ENCODE measurements at regions not wholly inside any gene's neighbourhood (a gene's known extent, or its start where the extent isn't known, plus 50 kb on each side); places are given as distances from the start of the nearest gene placed in this dataset.

DNA sequence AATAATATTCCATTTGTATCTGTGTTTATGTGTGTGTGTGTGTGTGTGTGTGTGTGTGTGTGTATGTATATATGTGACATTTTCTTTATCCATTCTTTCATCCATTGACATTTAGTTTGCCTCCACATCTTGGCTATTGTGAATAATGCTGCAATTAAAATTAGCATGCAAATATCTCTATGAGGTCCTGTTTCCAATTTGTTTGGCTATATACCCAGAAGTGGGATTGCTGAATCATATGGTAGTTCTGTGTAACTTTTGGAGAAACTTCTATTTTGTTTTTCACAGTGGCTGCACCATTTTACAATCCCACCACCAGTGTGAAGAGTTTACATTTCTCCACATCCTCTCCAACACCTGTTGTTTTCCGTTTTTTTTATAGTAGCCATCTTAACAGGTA is 53.1 kb downstream of the CH25H start:
- Histone ChIP-seq H3K4me2 (ENCODE audit: low read length, poor library complexity, severe bottlenecking) (no peak overlapping the region), H4K8ac (ENCODE audit: low read length) (no peak overlapping the region), H2BK12ac (ENCODE audit: low read length in 2 of 2) (no peak overlapping the region), H3K4me3 (ENCODE audit: insufficient read depth in 1 of 2, low read depth in 1 of 2, low read length in 2 of 2) (no peak overlapping the region), H2BK15ac (ENCODE audit: low read depth, poor library complexity, severe bottlenecking) (no peak overlapping the region), H2BK5ac (ENCODE audit: low read depth, low read length, poor library complexity, severe bottlenecking) (no peak overlapping the region), H2AK5ac (ENCODE audit: low read length, severe bottlenecking) (no peak overlapping the region), H3K9ac (ENCODE audit: low read length) (no peak overlapping the region), H4K91ac (ENCODE audit: low read length) (no peak overlapping the region), H3K18ac (ENCODE audit: low read depth in 1 of 2, low read length in 2 of 2) (no peak overlapping the region), H3K14ac (ENCODE audit: low read length in 2 of 2) (no peak overlapping the region), H2AFZ (ENCODE audit: low read depth, low read length) (no peak overlapping the region), H3K27ac (ENCODE audit: low read length, poor library complexity, severe bottlenecking) (no peak overlapping the region), H3K23ac (ENCODE audit: low read length in 2 of 2) (no peak overlapping the region), H3K27me3 (ENCODE audit: control insufficient read depth in 1 of 2, insufficient read depth in 1 of 2, low read length in 2 of 2) (peaks cover 0 to 5% of the 10 kb centered on the region in 2 experiments), H3K9me3 (ENCODE audit: control insufficient read depth, low read length) (no peaks in the 10 kb centered on the region), H3K4ac (ENCODE audit: low read depth in 1 of 2, low read length in 2 of 2) (no peak overlapping the region), H2BK120ac (ENCODE audit: low read depth, low read length) (no peak overlapping the region), H3K36me3 (ENCODE audit: control insufficient read depth in 1 of 2, insufficient read depth in 2 of 2, low read depth in 1 of 2, low read length in 2 of 2) (no peaks in the 10 kb centered on the region), H3K79me1 (replicated peaks; ENCODE audit: low read length, poor library complexity, severe bottlenecking) (no peaks in the 10 kb centered on the region), H3K4me1 (ENCODE audit: control insufficient read depth, insufficient read depth, low read depth, low read length) (no peaks in the 10 kb centered on the region)
- no peak for DNase-seq
- WGBS, result no CpG with 5 or more reads among the region's 1 CpG

DNA sequence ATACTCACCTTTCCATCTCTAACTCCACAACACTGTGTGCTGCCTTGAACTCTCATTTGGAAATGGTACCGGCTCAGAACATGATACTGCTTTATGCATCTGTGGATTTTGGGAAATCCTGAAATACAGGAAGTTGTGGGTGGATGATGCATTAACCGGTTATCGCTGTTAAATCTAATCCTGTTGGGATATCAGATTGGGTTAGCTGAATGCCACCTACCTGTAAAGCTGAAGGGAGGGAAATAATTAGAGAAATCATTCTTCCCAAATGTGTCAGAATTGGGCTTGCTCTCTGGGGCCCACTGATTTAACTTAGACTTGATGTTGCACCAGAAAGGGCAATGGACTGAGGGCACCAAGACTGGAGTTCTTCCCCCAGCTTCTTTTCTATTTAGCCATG is 54.0 kb downstream of the CH25H start:
- H3K79me1 ChIP-seq (replicated peaks; ENCODE audit: low read length, poor library complexity, severe bottlenecking), result no peaks in the 10 kb centered on the region
- no peak overlapping the region for H2AFZ ChIP-seq (ENCODE audit: low read depth, low read length)
- H3K27me3 ChIP-seq (ENCODE audit: control insufficient read depth in 1 of 2, insufficient read depth in 1 of 2, low read length in 2 of 2), result peaks cover 0 to 5% of the 10 kb centered on the region in 2 experiments
- H4K91ac ChIP-seq (ENCODE audit: low read length), result no peak overlapping the region
- no peak overlapping the region for H2AK5ac ChIP-seq (ENCODE audit: low read length, severe bottlenecking)
- 75% methylated on average over 3 of the region's 3 CpGs for WGBS
- H3K23ac ChIP-seq (ENCODE audit: low read length in 2 of 2), result no peak overlapping the region
- no peaks in the 10 kb centered on the region for H3K36me3 ChIP-seq (ENCODE audit: control insufficient read depth in 1 of 2, insufficient read depth in 2 of 2, low read depth in 1 of 2, low read length in 2 of 2)
- no peak overlapping the region for H4K8ac ChIP-seq (ENCODE audit: low read length)
- no peak overlapping the region for H3K4me3 ChIP-seq (ENCODE audit: insufficient read depth in 1 of 2, low read depth in 1 of 2, low read length in 2 of 2)
- no peak overlapping the region for H2BK12ac ChIP-seq (ENCODE audit: low read length in 2 of 2)
- no peaks in the 10 kb centered on the region for H3K9me3 ChIP-seq (ENCODE audit: control insufficient read depth, low read length)
- H3K18ac ChIP-seq (ENCODE audit: low read depth in 1 of 2, low read length in 2 of 2), result no peak overlapping the region
- H3K4ac ChIP-seq (ENCODE audit: low read depth in 1 of 2, low read length in 2 of 2), result no peak overlapping the region
- H3K4me2 ChIP-seq (ENCODE audit: low read length, poor library complexity, severe bottlenecking), result no peak overlapping the region
- H3K4me1 ChIP-seq (ENCODE audit: control insufficient read depth, insufficient read depth, low read depth, low read length), result no peaks in the 10 kb centered on the region
- no peak for DNase-seq
- H2BK15ac ChIP-seq (ENCODE audit: low read depth, poor library complexity, severe bottlenecking), result no peak overlapping the region
- H3K27ac ChIP-seq (ENCODE audit: low read length, poor library complexity, severe bottlenecking), result no peak overlapping the region
- no peak overlapping the region for H2BK120ac ChIP-seq (ENCODE audit: low read depth, low read length)
- H3K9ac ChIP-seq (ENCODE audit: low read length), result no peak overlapping the region
- H2BK5ac ChIP-seq (ENCODE audit: low read depth, low read length, poor library complexity, severe bottlenecking), result no peak overlapping the region
- H3K14ac ChIP-seq (ENCODE audit: low read length in 2 of 2), result no peak overlapping the region

DNA sequence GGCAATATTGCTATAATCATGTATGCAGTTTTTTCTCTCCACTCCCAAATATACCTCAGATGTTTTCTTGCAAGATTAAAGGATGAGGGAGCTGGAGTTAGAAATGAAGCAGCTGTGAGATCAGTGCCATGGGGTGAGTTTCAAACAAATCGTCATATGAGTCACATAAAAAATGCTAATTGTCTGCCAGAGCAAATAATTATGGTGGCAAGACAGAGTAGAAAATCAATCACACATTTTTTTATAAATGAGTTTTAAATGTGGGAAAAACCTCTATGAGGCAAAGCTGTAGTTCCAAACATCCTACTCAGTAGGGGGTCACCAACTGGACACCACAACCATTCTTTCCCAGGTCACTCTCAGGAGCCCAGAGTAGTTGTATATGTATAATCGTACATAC is 55.3 kb downstream of the CH25H start:
- H2AFZ ChIP-seq (ENCODE audit: low read depth, low read length), result no peak overlapping the region
- H2BK15ac ChIP-seq (ENCODE audit: low read depth, poor library complexity, severe bottlenecking), result no peak overlapping the region
- no peak overlapping the region for H3K18ac ChIP-seq (ENCODE audit: low read depth in 1 of 2, low read length in 2 of 2)
- H3K4ac ChIP-seq (ENCODE audit: low read depth in 1 of 2, low read length in 2 of 2), result no peak overlapping the region
- peaks cover 0 to 5% of the 10 kb centered on the region in 2 experiments for H3K27me3 ChIP-seq (ENCODE audit: control insufficient read depth in 1 of 2, insufficient read depth in 1 of 2, low read length in 2 of 2)
- no peak overlapping the region for H2BK5ac ChIP-seq (ENCODE audit: low read depth, low read length, poor library complexity, severe bottlenecking)
- no peak overlapping the region for H4K8ac ChIP-seq (ENCODE audit: low read length)
- no peak overlapping the region for H3K23ac ChIP-seq (ENCODE audit: low read length in 2 of 2)
- no peak overlapping the region for H2AK5ac ChIP-seq (ENCODE audit: low read length, severe bottlenecking)
- H4K91ac ChIP-seq (ENCODE audit: low read length), result no peak overlapping the region
- no peaks in the 10 kb centered on the region for H3K4me1 ChIP-seq (ENCODE audit: control insufficient read depth, insufficient read depth, low read depth, low read length)
- no peak overlapping the region for H2BK12ac ChIP-seq (ENCODE audit: low read length in 2 of 2)
- no peak overlapping the region for H3K4me3 ChIP-seq (ENCODE audit: insufficient read depth in 1 of 2, low read depth in 1 of 2, low read length in 2 of 2)
- WGBS, result 75% methylated on average over 1 of the region's 2 CpGs
- H3K9ac ChIP-seq (ENCODE audit: low read length), result no peak overlapping the region
- H3K4me2 ChIP-seq (ENCODE audit: low read length, poor library complexity, severe bottlenecking), result no peak overlapping the region
- H3K79me1 ChIP-seq (replicated peaks; ENCODE audit: low read length, poor library complexity, severe bottlenecking), result no peaks in the 10 kb centered on the region
- no peak for DNase-seq
- H3K27ac ChIP-seq (ENCODE audit: low read length, poor library complexity, severe bottlenecking), result no peak overlapping the region
- no peak overlapping the region for H3K14ac ChIP-seq (ENCODE audit: low read length in 2 of 2)
- H3K36me3 ChIP-seq (ENCODE audit: control insufficient read depth in 1 of 2, insufficient read depth in 2 of 2, low read depth in 1 of 2, low read length in 2 of 2), result no peaks in the 10 kb centered on the region
- H3K9me3 ChIP-seq (ENCODE audit: control insufficient read depth, low read length), result no peaks in the 10 kb centered on the region
- no peak overlapping the region for H2BK120ac ChIP-seq (ENCODE audit: low read depth, low read length)

DNA sequence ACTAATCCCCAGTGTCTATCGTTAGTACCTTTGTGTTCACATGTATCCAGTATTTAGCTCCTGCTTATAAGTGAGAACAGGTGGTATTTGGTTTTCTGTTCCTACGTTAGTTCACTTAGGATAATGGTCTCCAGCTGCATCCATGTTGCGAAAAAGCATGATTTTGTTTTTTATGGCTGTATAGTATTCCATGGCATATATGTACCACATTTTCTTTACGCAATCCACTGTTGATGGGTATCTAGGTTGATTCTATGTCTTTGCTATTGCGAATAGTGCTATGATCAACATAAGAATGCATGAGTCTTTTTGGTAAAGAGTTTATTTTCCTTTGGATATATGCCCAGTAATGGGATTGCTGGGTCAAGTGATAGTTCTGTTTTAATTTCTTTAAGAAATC is 59.1 kb downstream of the CH25H start:
- Histone ChIP-seq H3K27ac (ENCODE audit: low read length, poor library complexity, severe bottlenecking) (no peak overlapping the region), H3K23ac (ENCODE audit: low read length in 2 of 2) (no peak overlapping the region), H3K9ac (ENCODE audit: low read length) (no peak overlapping the region), H3K4me2 (ENCODE audit: low read length, poor library complexity, severe bottlenecking) (no peak overlapping the region), H3K27me3 (ENCODE audit: control insufficient read depth in 1 of 2, insufficient read depth in 1 of 2, low read length in 2 of 2) (no peaks in the 10 kb centered on the region), H3K79me1 (replicated peaks; ENCODE audit: low read length, poor library complexity, severe bottlenecking) (no peaks in the 10 kb centered on the region), H2AK5ac (ENCODE audit: low read length, severe bottlenecking) (no peak overlapping the region), H3K14ac (ENCODE audit: low read length in 2 of 2) (no peak overlapping the region), H3K18ac (ENCODE audit: low read depth in 1 of 2, low read length in 2 of 2) (no peak overlapping the region), H4K8ac (ENCODE audit: low read length) (no peak overlapping the region), H3K9me3 (ENCODE audit: control insufficient read depth, low read length) (no peaks in the 10 kb centered on the region), H3K36me3 (ENCODE audit: control insufficient read depth in 1 of 2, insufficient read depth in 2 of 2, low read depth in 1 of 2, low read length in 2 of 2) (no peaks in the 10 kb centered on the region), H2BK120ac (ENCODE audit: low read depth, low read length) (no peak overlapping the region), H2BK5ac (ENCODE audit: low read depth, low read length, poor library complexity, severe bottlenecking) (no peak overlapping the region), H4K91ac (ENCODE audit: low read length) (no peak overlapping the region), H2BK15ac (ENCODE audit: low read depth, poor library complexity, severe bottlenecking) (no peak overlapping the region), H3K4ac (ENCODE audit: low read depth in 1 of 2, low read length in 2 of 2) (no peak overlapping the region), H3K4me1 (ENCODE audit: control insufficient read depth, insufficient read depth, low read depth, low read length) (no peaks in the 10 kb centered on the region), H2BK12ac (ENCODE audit: low read length in 2 of 2) (no peak overlapping the region), H3K4me3 (ENCODE audit: insufficient read depth in 1 of 2, low read depth in 1 of 2, low read length in 2 of 2) (no peak overlapping the region), H2AFZ (ENCODE audit: low read depth, low read length) (no peak overlapping the region)
- 75% methylated on average over 5 of the region's 5 CpGs for WGBS
- DNase-seq, result no peak
